CD4-positive, alpha-beta T cell treated with Interleukin-17A for 4 hours (primary cell): ENCODE measurements at regions not wholly inside any gene's neighbourhood (a gene's known extent, or its start where the extent isn't known, plus 50 kb on each side); places are given as distances from the start of the nearest gene placed in this dataset.

Experiments
- DNase-seq: peaks from one replicate; pipeline ENCODE4 v3.0.0-alpha.2; 2020; ENCODE audit warnings: mixed read lengths

GRCh38 chr11:115042002-115042401 lies 363.7 kb downstream of the NXPE2 start:
- no peak for DNase-seq

- no peak for DNase-seq
Observed at GRCh38 chr11:115047631-115048030, 369.3 kb downstream of the NXPE2 start.

- DNase-seq: no peak
Observed at GRCh38 chr11:115049796-115050195, 371.5 kb downstream of the NXPE2 start.

GRCh38 chr11:115050756-115051155 lies 372.4 kb downstream of the NXPE2 start:
- DNase-seq: no peak

- no peak for DNase-seq
Observed at GRCh38 chr11:115051938-115052590, 373.7 kb downstream of the NXPE2 start.

GRCh38 chr11:115052601-115053000 lies 374.3 kb downstream of the NXPE2 start:
- no peak for DNase-seq

- no peak for DNase-seq
Observed at GRCh38 chr11:115054570-115055538, 376.5 kb downstream of the NXPE2 start.

GRCh38 chr11:115056514-115056913 lies 378.2 kb downstream of the NXPE2 start:
- DNase-seq: no peak

GRCh38 chr11:115060840-115061239 lies 382.5 kb downstream of the NXPE2 start:
- DNase-seq: no peak

GRCh38 chr11:115065314-115065713 lies 387.0 kb downstream of the NXPE2 start:
- DNase-seq: no peak

- no peak for DNase-seq
Observed at GRCh38 chr11:115065830-115066664, 387.7 kb downstream of the NXPE2 start.

- DNase-seq: no peak
Observed at GRCh38 chr11:115067471-115067870, 389.1 kb downstream of the NXPE2 start.

- DNase-seq: no peak
Observed at GRCh38 chr11:115067900-115068530, 389.7 kb downstream of the NXPE2 start.

GRCh38 chr11:115069599-115069998 lies 391.3 kb downstream of the NXPE2 start:
- no peak for DNase-seq

- no peak for DNase-seq
Observed at GRCh38 chr11:115075356-115075755, 397.0 kb downstream of the NXPE2 start.

GRCh38 chr11:115077740-115078139 lies 399.4 kb downstream of the NXPE2 start:
- no peak for DNase-seq

- DNase-seq: no peak
Observed at GRCh38 chr11:115078461-115079438, 400.4 kb downstream of the NXPE2 start.

GRCh38 chr11:115080923-115081680 lies 402.8 kb downstream of the NXPE2 start:
- no peak for DNase-seq

- no peak for DNase-seq
Observed at GRCh38 chr11:115081972-115082371, 403.6 kb downstream of the NXPE2 start.

GRCh38 chr11:115083144-115083806 lies 404.9 kb downstream of the NXPE2 start:
- no peak for DNase-seq
